IMR-90 (cell line): ENCODE measurements at regions not wholly inside any gene's neighbourhood (a gene's known extent, or its start where the extent isn't known, plus 50 kb on each side); places are given as distances from the start of the nearest gene placed in this dataset.

Experiments used
- ATAC-seq: fragments of 200-7000 bp; cut with Tn5 transposase; 2 replicates; pipeline ENCODE4 v1.9.1; 2020; ENCODE audit warnings: low read depth, mild to moderate bottlenecking, moderate library complexity
- BruUV-seq: library from RNA; stranded (reverse); fragments of 400-500 nt; replicated peaks from 2 replicates; lab custom pipeline; 2021; lab: Mats Ljungman, UMichigan
- CTCF ChIA-PET: fragments of 300-600 bp; formaldehyde crosslinking; extraction: SDS; loops from one replicate; lab custom pipeline; 2021; ENCODE audit warnings: antibody characterized with exemption; lab: Yijun Ruan, JAX
- POLR2A ChIA-PET: fragments of 300-600 bp; sonication (Branson Sonifier 250); formaldehyde crosslinking; loops from one replicate; lab custom pipeline; 2022; ENCODE audit warnings: antibody characterized with exemption; ENCODE audit not compliant: unreplicated experiment; lab: Charles Lee
- DNase-seq: peaks from one replicate; pipeline ENCODE4 v3.0.0; 2013
- H2AFZ ChIP-seq: replicated peaks from 2 replicates; pipeline ENCODE3; 2013; ENCODE audit warnings: low read length, mild to moderate bottlenecking; ENCODE audit not compliant: poor library complexity
- H2AK5ac ChIP-seq: 2 replicates; pipeline ENCODE4 v1.6.1; 2013; ENCODE audit warnings: low read depth, low read length, inconsistent platforms
- H2AK9ac ChIP-seq: replicated peaks from 2 replicates; pipeline ENCODE3; 2013; ENCODE audit warnings: mild to moderate bottlenecking, low read depth, low read length, moderate library complexity; ENCODE audit not compliant: poor library complexity
- H2BK120ac ChIP-seq: 2 replicates; pipeline ENCODE4 v1.6.1; 2013; ENCODE audit warnings: low read depth, low read length, inconsistent platforms
- H2BK15ac ChIP-seq: 3 replicates; pipeline ENCODE4 v1.6.1; 2013; ENCODE audit warnings: low read depth, low read length, inconsistent platforms
- H2BK20ac ChIP-seq: 2 replicates; pipeline ENCODE4 v1.6.1; 2013; ENCODE audit warnings: low read depth, mild to moderate bottlenecking, inconsistent platforms, low read length, moderate library complexity
- H2BK5ac ChIP-seq: 2 replicates; pipeline ENCODE4 v1.6.1; 2013; ENCODE audit warnings: mild to moderate bottlenecking, low read depth, low read length, inconsistent platforms; ENCODE audit not compliant: poor library complexity, severe bottlenecking
- H3K14ac ChIP-seq: replicated peaks from 2 replicates; pipeline ENCODE4 v1.6.1; 2013; ENCODE audit warnings: low read depth, low read length, inconsistent platforms
- H3K18ac ChIP-seq: 2 replicates; pipeline ENCODE4 v1.6.1; 2013; ENCODE audit warnings: low read depth, low read length, control low read depth
- H3K23ac ChIP-seq: 2 replicates; pipeline ENCODE4 v1.6.1; 2013; ENCODE audit warnings: low read depth, low read length, inconsistent platforms
- H3K27ac ChIP-seq: 2 replicates; pipeline ENCODE4 v1.5.1; 2013; ENCODE audit warnings: mild to moderate bottlenecking, control low read depth, low read length; ENCODE audit not compliant: insufficient read depth
- H3K27me3 ChIP-seq: 2 replicates; pipeline ENCODE4 v1.6.1; 2013; ENCODE audit warnings: low read length; ENCODE audit not compliant: control insufficient read depth, insufficient read depth
- H3K36me3 ChIP-seq: 2 replicates; pipeline ENCODE4 v1.6.1; 2013; ENCODE audit warnings: low read length, mixed read lengths; ENCODE audit not compliant: control insufficient read depth, insufficient read depth
- H3K4ac ChIP-seq: 2 replicates; pipeline ENCODE4 v1.6.1; 2013; ENCODE audit warnings: low read depth, low read length, inconsistent platforms
- H3K4me1 ChIP-seq: 2 replicates; pipeline ENCODE4 v1.6.1; 2013; ENCODE audit warnings: low read length, mixed read lengths; ENCODE audit not compliant: control insufficient read depth, insufficient read depth
- H3K4me2 ChIP-seq: 2 replicates; pipeline ENCODE4 v1.6.1; 2013; ENCODE audit warnings: low read depth, mild to moderate bottlenecking, control low read depth, low read length, moderate library complexity
- H3K4me3 ChIP-seq: 2 replicates; pipeline ENCODE4 v1.5.1; 2013; ENCODE audit warnings: low read depth, mild to moderate bottlenecking, control low read depth, low read length, moderate library complexity; ENCODE audit not compliant: insufficient read depth
- H3K56ac ChIP-seq: 2 replicates; pipeline ENCODE4 v1.6.1; 2013; ENCODE audit warnings: low read length, inconsistent platforms; ENCODE audit not compliant: insufficient read depth; ENCODE audit errors: extremely low read depth
- H3K79me1 ChIP-seq, 2 experiments: 2 replicates each; pipeline ENCODE4 v1.6.1; 2013; ENCODE audit warnings: low read length in 2 of 2, inconsistent platforms in 1 of 2, low read depth in 1 of 2
- H3K9ac ChIP-seq: 2 replicates; pipeline ENCODE4 v1.6.1; 2013; ENCODE audit warnings: low read depth, low read length, control low read depth
- H3K9me1 ChIP-seq: 2 replicates; pipeline ENCODE4 v1.6.1; 2013; ENCODE audit warnings: low read length, inconsistent platforms; ENCODE audit not compliant: insufficient read depth
- H3K9me3 ChIP-seq: 2 replicates; pipeline ENCODE4 v1.6.1; 2013; ENCODE audit warnings: low read length; ENCODE audit not compliant: control insufficient read depth, insufficient read depth
- H4K20me1 ChIP-seq: 2 replicates; pipeline ENCODE4 v1.6.1; 2013; ENCODE audit warnings: low read length, inconsistent platforms; ENCODE audit not compliant: insufficient read depth
- H4K5ac ChIP-seq: 2 replicates; pipeline ENCODE4 v1.6.1; 2013; ENCODE audit warnings: mild to moderate bottlenecking, low read depth, low read length, control low read depth
- H4K8ac ChIP-seq, 2 experiments: 2 replicates each; pipeline ENCODE4 v1.6.1; 2013; ENCODE audit warnings: low read depth in 2 of 2, low read length in 2 of 2, control low read depth in 1 of 2, inconsistent platforms in 1 of 2
- H4K91ac ChIP-seq: 2 replicates; pipeline ENCODE4 v1.6.1; 2013; ENCODE audit warnings: low read depth, low read length, inconsistent platforms; ENCODE audit not compliant: insufficient read depth
- BHLHE40 ChIP-seq: fragments of 150-350 bp; IDR thresholded peaks from 2 replicates; pipeline ENCODE4 v1.6.1; 2016; ENCODE audit warnings: mild to moderate bottlenecking, low read depth, low read length
- CEBPB ChIP-seq: IDR thresholded peaks from 2 replicates; pipeline ENCODE4 v1.6.1; 2012; ENCODE audit warnings: low read depth, low read length, improper control_type of control experiment
- CHD1 ChIP-seq: IDR thresholded peaks from 2 replicates; pipeline ENCODE4 v1.6.1; 2012; ENCODE audit warnings: low read depth, low read length, improper control_type of control experiment
- CTCF ChIP-seq: conservative IDR thresholded peaks from 2 replicates; pipeline ENCODE4 v1.5.1; 2012; ENCODE audit warnings: mild to moderate bottlenecking, low read depth, low read length, improper control_type of control experiment
- ELK1 ChIP-seq: fragments of 150-350 bp; IDR thresholded peaks from 2 replicates; pipeline ENCODE4 v1.6.1; 2016; ENCODE audit warnings: low read depth, mild to moderate bottlenecking, low read length, moderate library complexity, borderline replicate concordance
- FOS ChIP-seq: fragments of 150-350 bp; IDR thresholded peaks from 2 replicates; pipeline ENCODE4 v1.6.1; 2016; ENCODE audit warnings: low read depth, low read length
- MAFK ChIP-seq: IDR thresholded peaks from 2 replicates; pipeline ENCODE4 v1.6.1; 2012; ENCODE audit warnings: low read depth, low read length, improper control_type of control experiment
- MAZ ChIP-seq: IDR thresholded peaks from 2 replicates; pipeline ENCODE4 v1.6.1; 2012; ENCODE audit warnings: low read depth, mild to moderate bottlenecking, low read length, improper control_type of control experiment, moderate library complexity, borderline replicate concordance
- MXI1 ChIP-seq: IDR thresholded peaks from 2 replicates; pipeline ENCODE4 v1.6.1; 2012; ENCODE audit warnings: low read depth, mild to moderate bottlenecking, low read length, moderate library complexity, borderline replicate concordance
- NFE2L2 ChIP-seq: fragments of 150-350 bp; IDR thresholded peaks from 2 replicates; pipeline ENCODE4 v1.6.1; 2016; ENCODE audit warnings: low read depth, mild to moderate bottlenecking, low read length
- POLR2A ChIP-seq: IDR thresholded peaks from 2 replicates; pipeline ENCODE4 v1.6.1; 2012; ENCODE audit warnings: mild to moderate bottlenecking, low read depth, low read length
- RAD21 ChIP-seq: IDR thresholded peaks from 2 replicates; pipeline ENCODE4 v1.6.1; 2012; ENCODE audit warnings: low read length, improper control_type of control experiment
- RCOR1 ChIP-seq: IDR thresholded peaks from 2 replicates; pipeline ENCODE4 v1.6.1; 2012; ENCODE audit warnings: mild to moderate bottlenecking, low read length, improper control_type of control experiment; ENCODE audit not compliant: insufficient replicate concordance
- RFX5 ChIP-seq: IDR thresholded peaks from 2 replicates; pipeline ENCODE4 v1.8.0; 2012; ENCODE audit warnings: low read depth, mild to moderate bottlenecking, low read length, moderate library complexity
- SMC3 ChIP-seq: fragments of 150-350 bp; IDR thresholded peaks from 2 replicates; pipeline ENCODE4 v1.6.1; 2016; ENCODE audit warnings: low read depth, mild to moderate bottlenecking, antibody characterized with exemption, low read length, moderate library complexity
- USF2 ChIP-seq: fragments of 150-350 bp; IDR thresholded peaks from 2 replicates; pipeline ENCODE4 v1.6.1; 2017; ENCODE audit warnings: mild to moderate bottlenecking, antibody characterized with exemption, low read length, low read depth
- WGBS, 2 experiments: methylation state at CpG; one replicate each; pipeline versions ENCODE4 v1.1.5 to v1.1.7; 2013; ENCODE audit warnings: missing lambda C conversion rate in 2 of 2; ENCODE audit not compliant: insufficient read length in 1 of 2; ENCODE audit errors: extremely low coverage in 2 of 2; 5-methylcytosine and 5-hydroxymethylcytosine counted together
- dilution Hi-C: fragments of 300-500 bp; cut with HindIII; formaldehyde crosslinking; loops from one replicate; pipeline ENCODE4 v1.14.3; 2018; ENCODE audit warnings: low sequenced_read_pairs; ENCODE audit not compliant: unreplicated experiment
- in situ Hi-C: fragments of 300-500 bp; cut with MboI; formaldehyde crosslinking; loops from 3 replicates; pipeline ENCODE4 v1.14.3; 2019; ENCODE audit warnings: low sequenced_read_pairs, inconsistent platforms, mixed read lengths
- intact Hi-C: fragments of 100-400 bp; cut with micrococcal nuclease; formaldehyde crosslinking; loops from 2 replicates; pipeline ENCODE4 v1.10.0; 2022

GRCh38 chr6:6085928-6086668 lies 79.4 kb upstream of the NRN1 start:
- Histone ChIP-seq H2AK5ac (no peak overlapping the region), H3K36me3 (no peaks in the 10 kb centered on the region), H4K5ac (no peak overlapping the region), H3K9me1 (no peaks in the 10 kb centered on the region), H3K4me1 (no peaks in the 10 kb centered on the region), H3K27me3 (no peaks in the 10 kb centered on the region), H2AK9ac (no peak overlapping the region), H3K4me3 (no peak overlapping the region), H3K27ac (no peak overlapping the region), H2BK120ac (no peak overlapping the region), H3K4ac (no peak overlapping the region), H2BK15ac (no peak overlapping the region), H3K14ac (no peak overlapping the region), H2BK5ac (no peak overlapping the region), H2AFZ (no peak overlapping the region), H3K56ac (no peak overlapping the region), H4K8ac (no peak overlapping the region), H3K23ac (no peak overlapping the region), H2BK20ac (no peak overlapping the region), H4K20me1 (no peaks in the 10 kb centered on the region), H3K9me3 (peaks cover 16% of the 10 kb centered on the region), H3K79me1 (no peaks in the 10 kb centered on the region), H4K91ac (no peak overlapping the region), H3K18ac (no peak overlapping the region), H3K4me2 (no peak overlapping the region), H3K9ac (no peak overlapping the region)
- DNase-seq: no peak
- WGBS, 2 experiments: no CpG with 5 or more reads among the region's 4 CpGs
- in situ Hi-C loops (no loop called here), dilution Hi-C loops (no loop called here), intact Hi-C loops (no loop called here)
- POLR2A ChIA-PET: no interaction called here
- BruUV-seq: no TSS peak
- ATAC-seq: no peak
- TF ChIP-seq SMC3: no peak
- no peak for TF ChIP-seq MAFK
- no peak for TF ChIP-seq MAZ
- TF ChIP-seq CTCF: no peak
- TF ChIP-seq MXI1: no peak
- TF ChIP-seq FOS: no peak
- TF ChIP-seq ELK1: no peak
- no peak for TF ChIP-seq CHD1
- no peak for TF ChIP-seq CEBPB
- TF ChIP-seq USF2: no peak
- no peak for TF ChIP-seq RCOR1
- no peak for TF ChIP-seq BHLHE40
- TF ChIP-seq NFE2L2: no peak
- TF ChIP-seq RAD21: no peak
- no peak for TF ChIP-seq RFX5
- TF ChIP-seq POLR2A: no peak
- CTCF ChIA-PET: no interaction called here
